Activated CD4-positive, alpha-beta T cell treated with anti-CD3 and anti-CD28 coated beads for 48 hours (primary cell): ENCODE measurements at regions not wholly inside any gene's neighbourhood (a gene's known extent, or its start where the extent isn't known, plus 50 kb on each side); places are given as distances from the start of the nearest gene placed in this dataset.

Source experiments
- DNase-seq: peaks from one replicate; pipeline ENCODE4 v3.0.0-alpha.2; 2020

GRCh38 chr21:17976691-17977090 is 157.5 kb upstream of the C21orf91 start:
- DNase-seq, result no peak

DNA sequence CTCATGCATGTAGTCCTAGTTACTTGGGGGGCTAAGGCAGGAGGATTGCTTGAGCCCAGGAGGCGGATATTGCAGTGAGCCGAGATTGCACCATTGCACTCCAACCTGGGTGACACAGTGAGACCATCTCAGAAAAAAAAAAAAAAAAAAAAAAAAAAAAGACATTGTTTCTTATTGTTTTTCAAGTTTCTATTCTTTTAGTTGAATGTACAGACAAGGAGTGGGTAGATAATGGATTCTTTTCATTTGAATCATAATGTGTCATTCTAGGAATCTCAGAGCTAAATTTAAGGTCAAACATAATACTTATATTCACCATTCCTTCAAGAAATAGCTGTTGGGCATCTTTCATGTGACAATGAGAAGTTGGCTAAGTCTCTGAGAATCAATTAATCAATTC is 157.0 kb upstream of the C21orf91 start:
- DNase-seq, result no peak

- DNase-seq, result no peak
Measured at GRCh38 chr21:17967319-17967718, 148.2 kb upstream of the C21orf91 start.

DNA sequence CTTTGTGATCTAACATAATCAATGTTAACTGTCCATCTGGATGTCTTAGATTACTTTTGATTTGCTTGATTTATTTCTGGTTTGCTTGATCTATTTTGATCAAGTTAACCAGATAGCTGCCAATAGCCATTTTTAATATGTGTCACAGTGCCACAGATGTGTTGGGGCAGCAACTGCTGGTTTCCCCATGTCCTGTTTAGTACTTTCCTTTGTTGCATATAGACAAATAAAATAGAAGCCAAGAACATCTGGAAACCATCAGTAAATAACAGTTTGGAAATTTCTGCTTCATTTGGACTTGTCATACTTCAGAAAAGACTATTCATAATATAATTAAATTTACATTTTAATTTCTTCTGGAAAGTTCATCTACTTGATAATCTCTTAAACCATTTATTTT is 145.6 kb upstream of the C21orf91 start:
- no peak for DNase-seq

DNA sequence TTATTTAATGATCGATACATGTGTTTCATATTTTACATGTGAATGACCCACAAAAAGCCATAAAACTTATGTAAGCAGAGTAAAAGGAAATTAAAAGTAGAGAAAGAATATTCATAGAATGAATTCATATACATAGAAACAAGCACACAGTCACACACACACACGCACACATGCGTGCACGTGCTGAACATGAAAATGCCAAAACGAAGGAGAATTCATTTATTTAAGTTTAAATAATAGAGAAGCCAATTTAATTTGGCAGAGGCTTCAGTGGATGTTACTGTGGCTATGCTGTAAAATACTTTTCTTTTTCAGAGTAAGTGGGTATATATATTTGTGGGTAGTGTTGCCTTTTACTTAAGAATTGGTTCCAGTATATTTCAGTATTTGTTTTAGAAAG is 145.0 kb upstream of the C21orf91 start:
- no peak for DNase-seq

GRCh38 chr21:17950591-17950990 is 131.4 kb upstream of the C21orf91 start:
- no peak for DNase-seq

GRCh38 chr21:17949421-17949820 is 130.3 kb upstream of the C21orf91 start:
- DNase-seq, result no peak

DNA sequence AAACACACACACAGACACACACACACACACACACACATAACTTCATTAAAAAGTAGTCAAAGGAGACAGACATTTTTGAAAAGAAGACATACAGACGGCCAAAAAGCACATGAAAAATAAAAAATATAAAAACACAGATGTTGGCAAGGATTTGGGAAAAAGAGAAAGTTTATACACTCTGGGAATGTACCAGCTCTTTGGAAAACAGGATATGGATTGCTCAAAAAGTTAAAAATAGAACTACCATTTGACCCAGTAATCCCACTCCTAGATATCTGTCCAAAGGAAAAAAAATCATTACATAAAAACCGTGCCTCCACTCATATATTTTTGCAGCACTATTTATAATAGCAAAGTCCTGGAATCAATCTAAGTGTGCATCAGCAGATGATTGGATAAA is 128.4 kb upstream of the C21orf91 start:
- no peak for DNase-seq

DNA sequence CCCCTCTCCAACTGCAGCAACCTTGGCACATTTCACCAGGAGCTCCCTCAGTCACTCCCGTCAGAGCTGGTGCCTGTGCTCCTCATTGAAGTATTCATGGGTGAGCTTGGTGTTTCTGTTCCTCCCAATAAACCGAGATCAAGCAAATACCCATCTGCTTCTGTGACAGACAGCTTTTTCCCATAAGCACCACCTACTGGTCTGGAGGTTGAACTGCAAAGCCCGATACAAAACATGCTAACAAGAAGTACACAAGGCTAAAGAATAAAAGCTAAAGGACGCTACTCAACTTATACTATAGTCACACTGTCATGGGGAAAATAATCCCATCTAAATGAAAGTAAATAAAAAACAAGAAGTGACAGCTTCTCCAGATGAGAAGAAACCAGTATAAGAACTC is 111.9 kb upstream of the C21orf91 start:
- DNase-seq, result peak; percentile 28

GRCh38 chr21:17930093-17930492 is 110.9 kb upstream of the C21orf91 start:
- no peak for DNase-seq

- DNase-seq, result no peak
Measured at GRCh38 chr21:17929510-17929909, 110.4 kb upstream of the C21orf91 start.

- DNase-seq, result no peak
Measured at GRCh38 chr21:17925899-17926298, 106.7 kb upstream of the C21orf91 start.

- DNase-seq, result peak; percentile 54
Measured at GRCh38 chr21:17925000-17925610, 105.9 kb upstream of the C21orf91 start.

DNA sequence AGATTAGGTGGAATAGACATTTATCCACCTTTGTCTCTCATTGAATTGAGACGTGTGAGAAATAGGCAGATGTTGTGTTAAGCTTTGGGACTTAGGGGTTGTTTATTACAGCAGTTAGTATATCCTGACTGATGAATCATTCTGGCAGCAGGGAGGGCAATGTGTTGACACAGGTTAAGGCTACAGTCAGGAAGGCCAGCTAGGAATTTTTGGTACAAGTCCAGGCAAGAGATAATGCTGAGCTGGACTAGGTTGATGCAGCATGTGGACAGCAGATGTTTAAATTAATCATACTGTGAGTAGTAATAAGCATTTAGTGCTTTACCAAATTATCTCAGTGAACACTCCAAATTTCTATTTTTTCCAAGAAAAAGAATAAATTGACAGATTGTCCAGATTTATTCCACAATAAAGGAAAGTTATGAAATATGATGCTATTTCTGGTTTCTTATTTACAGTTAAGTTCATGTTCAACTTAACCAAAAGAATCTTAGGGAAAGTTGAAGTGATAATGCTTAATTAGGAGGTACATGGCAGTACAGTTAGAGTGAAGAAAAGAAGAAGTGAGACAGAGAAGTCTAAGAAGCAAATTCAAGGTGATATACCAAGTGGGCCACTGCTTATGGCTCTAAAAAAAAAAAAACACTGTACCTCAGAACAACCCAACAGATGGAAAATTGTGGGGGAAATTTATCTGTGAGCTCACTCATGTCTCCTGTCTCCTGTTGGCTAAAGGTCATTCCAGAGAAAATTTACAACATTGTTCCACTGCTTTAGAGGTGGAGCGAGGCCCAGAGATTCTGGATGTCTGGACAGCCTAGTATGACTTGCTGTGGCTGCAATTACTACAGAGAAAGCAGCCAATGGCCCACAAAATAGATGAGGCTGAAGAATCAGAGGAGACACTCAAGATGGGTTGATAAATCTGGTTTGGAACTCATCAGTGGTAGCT is 102.7 kb upstream of the C21orf91 start:
- DNase-seq, result no peak

GRCh38 chr21:17915976-17916375 is 96.8 kb upstream of the C21orf91 start:
- no peak for DNase-seq

- no peak for DNase-seq
Measured at GRCh38 chr21:17911628-17912027, 92.5 kb upstream of the C21orf91 start.

- no peak for DNase-seq
Measured at GRCh38 chr21:17903929-17904639, 84.9 kb upstream of the C21orf91 start.

- DNase-seq, result no peak
Measured at GRCh38 chr21:17903029-17903806, 84.1 kb upstream of the C21orf91 start.

- DNase-seq, result no peak
Measured at GRCh38 chr21:17901458-17902079, 82.4 kb upstream of the C21orf91 start.

GRCh38 chr21:17900990-17901385 is 81.8 kb upstream of the C21orf91 start:
- DNase-seq, result no peak

DNA sequence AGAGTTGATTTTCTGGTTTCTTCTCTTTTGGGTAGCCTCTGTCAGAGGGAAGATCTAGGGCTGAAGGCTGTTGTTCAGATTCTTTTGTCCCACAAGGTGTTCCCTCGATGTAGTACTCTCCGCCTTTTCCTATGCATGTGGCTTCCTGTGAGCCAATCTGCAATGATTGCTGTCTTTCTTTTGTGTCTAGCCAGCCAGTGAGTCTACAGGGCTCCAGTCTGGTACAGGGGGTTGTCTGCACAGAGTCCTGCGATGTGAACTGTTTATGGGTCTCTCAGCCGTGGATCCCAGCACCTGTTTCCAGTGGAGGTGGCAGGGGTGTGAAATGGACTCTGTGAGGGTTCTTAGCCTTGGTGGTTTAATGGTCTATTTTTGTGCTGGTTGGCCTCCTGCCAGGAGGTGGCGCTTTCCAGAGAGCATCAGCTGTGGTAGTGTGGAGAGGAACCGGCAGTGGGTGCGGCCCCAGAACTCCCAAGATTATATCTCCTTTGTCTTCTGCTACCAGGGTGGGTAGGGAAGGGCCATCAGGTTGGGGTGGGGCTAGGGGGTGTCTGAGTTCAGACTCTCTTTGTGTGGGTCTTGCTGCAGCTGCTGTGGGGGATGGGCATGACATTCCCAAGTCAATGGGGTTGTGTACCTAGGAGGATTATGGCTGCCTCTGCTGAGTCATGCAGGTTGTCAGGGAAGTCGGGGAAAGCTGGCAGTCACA is 81.3 kb upstream of the C21orf91 start:
- DNase-seq, result peak; percentile 32

DNA sequence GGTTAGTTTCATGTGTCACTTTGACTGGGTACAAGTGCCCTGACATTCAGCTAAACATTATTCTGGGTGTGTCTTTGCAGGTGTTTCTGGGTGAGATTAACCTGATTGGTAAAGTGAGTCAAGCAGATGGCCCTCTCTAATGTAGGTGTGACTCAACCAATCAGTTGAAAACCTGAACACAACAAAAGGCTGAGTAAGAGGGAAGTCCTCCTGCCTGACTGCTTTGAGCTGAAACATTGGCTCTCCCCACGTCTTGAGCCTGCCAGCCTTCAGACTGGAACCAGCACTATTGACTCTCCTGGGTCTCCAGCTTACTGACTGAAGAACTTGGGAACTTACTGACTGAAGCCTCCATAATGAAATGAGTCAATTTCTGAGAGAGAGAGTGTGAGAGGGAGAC is 70.0 kb upstream of the C21orf91 start:
- DNase-seq, result no peak
